Transverse colon (tissue), 3 donors: ENCODE measurements at regions not wholly inside any gene's neighbourhood (a gene's known extent, or its start where the extent isn't known, plus 50 kb on each side); places are given as distances from the start of the nearest gene placed in this dataset.

ENCODE experiments used
- POLR2A ChIP-seq: fragments of 450-650 bp; IDR thresholded peaks from one replicate; pipeline ENCODE4 v1.6.1; 2016; ENCODE audit warnings: antibody characterized with exemption, mild to moderate bottlenecking, moderate library complexity
- TF ChIP-seq, protein P1 (sequence below), 5 experiments: fragments of 200-600 bp in 3 of 5; fragments of 450-650 bp in 2 of 5; sonication (generic) in 3 of 5; IDR thresholded peaks; 1 replicate in 2 of 5; 2 replicates in 3 of 5; pipeline ENCODE4 v1.5.1; 2016 to 2017; ENCODE audit warnings: antibody characterized with exemption in 5 of 5, inconsistent platforms in 3 of 5, mild to moderate bottlenecking in 2 of 5, moderate library complexity in 1 of 5

GRCh38 chr12:31203261-31203660, 122.7 kb downstream of the SINHCAF start:
- TF ChIP-seq, protein P1, sequence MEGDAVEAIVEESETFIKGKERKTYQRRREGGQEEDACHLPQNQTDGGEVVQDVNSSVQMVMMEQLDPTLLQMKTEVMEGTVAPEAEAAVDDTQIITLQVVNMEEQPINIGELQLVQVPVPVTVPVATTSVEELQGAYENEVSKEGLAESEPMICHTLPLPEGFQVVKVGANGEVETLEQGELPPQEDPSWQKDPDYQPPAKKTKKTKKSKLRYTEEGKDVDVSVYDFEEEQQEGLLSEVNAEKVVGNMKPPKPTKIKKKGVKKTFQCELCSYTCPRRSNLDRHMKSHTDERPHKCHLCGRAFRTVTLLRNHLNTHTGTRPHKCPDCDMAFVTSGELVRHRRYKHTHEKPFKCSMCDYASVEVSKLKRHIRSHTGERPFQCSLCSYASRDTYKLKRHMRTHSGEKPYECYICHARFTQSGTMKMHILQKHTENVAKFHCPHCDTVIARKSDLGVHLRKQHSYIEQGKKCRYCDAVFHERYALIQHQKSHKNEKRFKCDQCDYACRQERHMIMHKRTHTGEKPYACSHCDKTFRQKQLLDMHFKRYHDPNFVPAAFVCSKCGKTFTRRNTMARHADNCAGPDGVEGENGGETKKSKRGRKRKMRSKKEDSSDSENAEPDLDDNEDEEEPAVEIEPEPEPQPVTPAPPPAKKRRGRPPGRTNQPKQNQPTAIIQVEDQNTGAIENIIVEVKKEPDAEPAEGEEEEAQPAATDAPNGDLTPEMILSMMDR (IDR thresholded peaks at IDR 0.05), result no peak
- TF ChIP-seq POLR2A, result no peak
